HepG2 (cell line): ENCODE measurements at regions not wholly inside any gene's neighbourhood (a gene's known extent, or its start where the extent isn't known, plus 50 kb on each side); places are given as distances from the start of the nearest gene placed in this dataset.

ENCODE experiments used
- ATAC-seq: fragments of 200-7000 bp; cut with Tn5 transposase; 3 replicates; pipeline ENCODE4 v1.9.1; 2020; ENCODE audit warnings: mild to moderate bottlenecking, moderate library complexity
- BruUV-seq: library from RNA; stranded (reverse); fragments of 400-500 nt; replicated peaks from 2 replicates; lab custom pipeline; 2021; lab: Mats Ljungman, UMichigan
- CTCF ChIA-PET: fragments of 300-600 bp; formaldehyde crosslinking; extraction: SDS; loops from one replicate; lab custom pipeline; 2021; ENCODE audit warnings: low total read pairs, inconsistent platforms, low intra/inter-chr PET ratio; lab: Yijun Ruan, JAX
- POLR2A ChIA-PET: fragments of 350-600 bp; sonication (Branson Sonifier 250); formaldehyde crosslinking; loops from one replicate; lab custom pipeline; 2020; ENCODE audit warnings: antibody characterized with exemption, inconsistent platforms; lab: Yijun Ruan, JAX
- DNase-seq: peaks from one replicate; pipeline ENCODE4 v3.0.0-alpha.2; 2015; ENCODE audit warnings: low spot score
- FAIRE-seq: peaks from 3 replicates; lab custom pipeline; 2011; peaks lifted over from hg19 to GRCh38; lab: Jason Lieb, UNC
- H2AFZ ChIP-seq: one replicate; pipeline ENCODE4 v1.6.1; 2011; ENCODE audit warnings: low read length, inconsistent platforms
- H3K27ac ChIP-seq: fragments of 300-600 bp; 3 replicates; pipeline ENCODE4 v1.8.0; 2011; ENCODE audit warnings: mixed run types, mild to moderate bottlenecking, mixed read lengths, low read length, inconsistent platforms; ENCODE audit not compliant: insufficient read depth; ENCODE audit errors: extremely low read length
- H3K27me3 ChIP-seq, 2 experiments: fragments of 200-600 bp in 1 of 2; 2 replicates in 1 of 2; 3 replicates in 1 of 2; pipeline versions ENCODE4 v1.6.0 to v1.8.0; 2011; ENCODE audit warnings: low read length in 2 of 2, mild to moderate bottlenecking in 2 of 2, moderate library complexity in 2 of 2, inconsistent platforms in 1 of 2; ENCODE audit not compliant: insufficient read depth in 2 of 2, control insufficient read depth in 1 of 2
- H3K36me3 ChIP-seq, 2 experiments: fragments of 200-600 bp in 1 of 2; replicated peaks in 1 of 2; 2 replicates in 1 of 2; 3 replicates in 1 of 2; pipeline versions ENCODE4 v1.5.1 to v1.8.0; 2011; ENCODE audit warnings: low read length in 2 of 2, inconsistent platforms in 1 of 2; ENCODE audit not compliant: insufficient read depth in 2 of 2, control insufficient read depth in 1 of 2
- H3K4me1 ChIP-seq: 2 replicates; pipeline ENCODE4 v1.5.1; 2012; ENCODE audit warnings: low read length, inconsistent platforms; ENCODE audit not compliant: insufficient read depth
- H3K4me2 ChIP-seq: 2 replicates; pipeline ENCODE4 v1.6.0; 2011; ENCODE audit warnings: low read depth, low read length, inconsistent platforms
- H3K4me3 ChIP-seq, 3 experiments: fragments of 200-600 bp in 1 of 3; sonication (generic), shearing (Covaris generic) in 1 of 3; replicated peaks in 1 of 3; 2 replicates each; pipeline ENCODE4 v1.5.1; 2011 to 2016; ENCODE audit warnings: low read length in 3 of 3, inconsistent platforms in 2 of 3, low read depth in 2 of 3, mild to moderate bottlenecking in 2 of 3, control low read depth in 1 of 3, mixed read lengths in 1 of 3; ENCODE audit not compliant: insufficient read depth in 1 of 3
- H3K79me2 ChIP-seq: one replicate; pipeline ENCODE4 v1.6.1; 2011; ENCODE audit warnings: low read length, inconsistent platforms; ENCODE audit not compliant: insufficient read depth
- H3K9ac ChIP-seq: 2 replicates; pipeline ENCODE4 v1.6.0; 2011; ENCODE audit warnings: mild to moderate bottlenecking, low read depth, low read length, inconsistent platforms; ENCODE audit not compliant: insufficient read depth
- H3K9me3 ChIP-seq: 2 replicates; pipeline ENCODE4 v1.5.1; 2012; ENCODE audit warnings: mild to moderate bottlenecking, low read length
- H4K20me1 ChIP-seq: 2 replicates; pipeline ENCODE4 v1.6.0; 2011; ENCODE audit warnings: inconsistent platforms, mild to moderate bottlenecking, low read length, moderate library complexity; ENCODE audit not compliant: insufficient read depth
- CEBPB ChIP-seq: IDR thresholded peaks from 2 replicates; pipeline ENCODE4 v1.6.1; 2011; ENCODE audit warnings: low read depth, low read length, improper control_type of control experiment, borderline replicate concordance
- CREM ChIP-seq, 2 experiments: sonication (generic) in 1 of 2; formaldehyde crosslinking in 1 of 2; IDR thresholded peaks; 2 replicates each; pipeline versions ENCODE4 v1.4.0 to v1.6.1; 2016 to 2020; ENCODE audit warnings: antibody characterized with exemption in 1 of 2, mild to moderate bottlenecking in 1 of 2, missing genetic modification reagents in 1 of 2
- HNRNPLL ChIP-seq: fragments of 200-400 bp; formaldehyde crosslinking; IDR thresholded peaks from 2 replicates; pipeline ENCODE4 v1.6.1; 2017; ENCODE audit warnings: mild to moderate bottlenecking, low read depth, low read length; ENCODE audit not compliant: poor library complexity, severe bottlenecking
- MEIS2 ChIP-seq: sonication (generic); formaldehyde crosslinking; IDR thresholded peaks from 2 replicates; pipeline ENCODE4 v1.9.0; 2021; ENCODE audit warnings: mild to moderate bottlenecking, missing genetic modification reagents
- PAXIP1 ChIP-seq: sonication (generic); formaldehyde crosslinking; conservative IDR thresholded peaks from 2 replicates; pipeline ENCODE4 v1.4.0; 2020; ENCODE audit warnings: mild to moderate bottlenecking, missing genetic modification reagents, moderate library complexity
- RBFOX2 ChIP-seq: fragments of 200-400 bp; formaldehyde crosslinking; IDR thresholded peaks from 2 replicates; pipeline ENCODE4 v1.6.1; 2017; ENCODE audit warnings: low read depth, mild to moderate bottlenecking, low read length
- SNRNP70 ChIP-seq: fragments of 200-400 bp; formaldehyde crosslinking; IDR thresholded peaks from 2 replicates; pipeline ENCODE4 v1.6.1; 2017; ENCODE audit warnings: mild to moderate bottlenecking, low read depth, low read length, moderate library complexity
- SPEN ChIP-seq: sonication (generic); formaldehyde crosslinking; IDR thresholded peaks from 2 replicates; pipeline ENCODE4 v1.5.1; 2020; ENCODE audit warnings: low read depth, mild to moderate bottlenecking, missing genetic modification reagents
- ZNF335 ChIP-seq: sonication (generic); formaldehyde crosslinking; IDR thresholded peaks from 2 replicates; pipeline ENCODE4 v1.4.0; 2020; ENCODE audit warnings: missing genetic modification reagents
- ZNF558 ChIP-seq: sonication (generic); formaldehyde crosslinking; IDR thresholded peaks from 2 replicates; pipeline ENCODE4 v1.9.0; 2022; ENCODE audit warnings: mild to moderate bottlenecking, missing genetic modification reagents, borderline replicate concordance
- ZNF569 ChIP-seq: sonication (generic); formaldehyde crosslinking; IDR thresholded peaks from 2 replicates; pipeline ENCODE4 v1.5.0; 2020; ENCODE audit warnings: mild to moderate bottlenecking, missing genetic modification reagents, moderate library complexity, borderline replicate concordance
- WGBS: methylation state at CpG from one replicate; pipeline ENCODE4 v1.1.6; 2017; ENCODE audit warnings: low lambda C conversion rate; 5-methylcytosine and 5-hydroxymethylcytosine counted together
- in situ Hi-C: cut with HindIII; loops from 2 replicates; pipeline ENCODE4 v1.10.0; 2017; ENCODE audit warnings: low pct_unique_long_range_greater_than_20kb; ENCODE audit not compliant: extremely low pct_ligation_motif_present
- intact Hi-C: fragments of 100-400 bp; cut with micrococcal nuclease; formaldehyde crosslinking; loops from one replicate; pipeline ENCODE4 v1.10.0; 2022; ENCODE audit not compliant: unreplicated experiment
- TF ChIP-seq, protein P1 (sequence below): sonication (generic); formaldehyde crosslinking; IDR thresholded peaks from 2 replicates; pipeline ENCODE4 v1.9.0; 2021; ENCODE audit warnings: missing genetic modification reagents, borderline replicate concordance
- TF ChIP-seq, protein P2 (sequence below): sonication (generic); formaldehyde crosslinking; IDR thresholded peaks from 2 replicates; pipeline ENCODE4 v1.5.0; 2020; ENCODE audit warnings: mild to moderate bottlenecking, missing genetic modification reagents, moderate library complexity

DNA sequence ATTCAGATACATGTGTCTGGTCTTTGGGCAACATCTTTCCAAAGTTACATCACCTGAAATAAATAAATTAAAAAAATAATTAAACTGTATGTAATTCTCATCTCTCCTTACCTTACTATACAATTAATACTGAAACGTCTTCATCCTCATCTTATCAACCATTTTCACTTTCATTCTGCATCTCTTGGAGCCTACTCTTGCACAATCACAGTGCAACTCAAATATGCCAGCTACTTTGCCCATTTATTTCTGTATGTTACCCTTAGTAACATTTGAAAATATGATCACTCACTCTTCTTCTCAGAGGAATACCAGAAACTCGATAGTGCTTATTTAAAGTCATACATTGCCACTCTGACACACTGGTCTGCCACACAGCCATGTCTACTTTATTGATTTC is 1357.1 kb upstream of the CADM2 start:
- DNase-seq = no peak
- no peak for FAIRE-seq
- CTCF ChIA-PET = no interaction called here

DNA sequence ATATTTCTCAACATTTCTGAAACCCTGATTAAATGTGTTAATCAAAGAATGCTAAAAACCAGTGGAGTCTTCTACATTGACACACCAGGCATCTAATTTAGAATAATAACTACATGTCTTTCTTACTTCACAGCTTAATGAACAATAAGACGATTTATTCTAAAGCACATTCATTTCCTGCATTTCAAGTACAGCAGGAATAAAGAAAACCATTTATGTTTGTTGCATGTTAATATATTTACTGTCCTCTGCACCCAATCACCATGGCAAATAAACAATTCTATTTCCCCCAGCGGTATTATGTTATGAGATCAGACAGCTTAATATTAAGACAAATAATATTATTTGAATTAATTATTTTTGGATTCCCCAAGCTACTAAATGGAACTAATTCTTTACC is 1336.3 kb upstream of the CADM2 start:
- WGBS = 0% methylated on average over 2 of the region's 2 CpGs
- H3K9me3 ChIP-seq = no peaks in the 10 kb centered on the region
- H3K27ac ChIP-seq = no peak overlapping the region
- ATAC-seq (no peak), DNase-seq (no peak), FAIRE-seq (no peak)
- no peak overlapping the region for H2AFZ ChIP-seq
- ChIA-PET CTCF (no interaction called here), POLR2A (no interaction called here)
- no peak overlapping the region for H3K4me2 ChIP-seq
- no TSS peak for BruUV-seq
- H3K79me2 ChIP-seq = no peaks in the 10 kb centered on the region
- H3K4me3 ChIP-seq = no peak overlapping the region
- no peaks in the 10 kb centered on the region for H3K4me1 ChIP-seq
- intact Hi-C loops = no loop called here
- H4K20me1 ChIP-seq = no peaks in the 10 kb centered on the region
- H3K36me3 ChIP-seq = no peaks in the 10 kb centered on the region
- H3K27me3 ChIP-seq = no peaks in the 10 kb centered on the region; a peak in 1 of 5 replicates
- H3K9ac ChIP-seq = no peak overlapping the region
- in situ Hi-C loops = no loop called here
- TF ChIP-seq CREM (IDR thresholded peaks at IDR 0.05) (no peak), CREM (CRISPR knock-in tag; IDR thresholded peaks at IDR 0.05) (no peak), HNRNPLL (no peak), MEIS2 (CRISPR knock-in tag) (no peak), ZNF335 (CRISPR knock-in tag) (no peak), PAXIP1 (no peak), ZNF558 (CRISPR knock-in tag) (no peak), ZNF569 (CRISPR knock-in tag) (no peak)
- TF ChIP-seq, protein P1, sequence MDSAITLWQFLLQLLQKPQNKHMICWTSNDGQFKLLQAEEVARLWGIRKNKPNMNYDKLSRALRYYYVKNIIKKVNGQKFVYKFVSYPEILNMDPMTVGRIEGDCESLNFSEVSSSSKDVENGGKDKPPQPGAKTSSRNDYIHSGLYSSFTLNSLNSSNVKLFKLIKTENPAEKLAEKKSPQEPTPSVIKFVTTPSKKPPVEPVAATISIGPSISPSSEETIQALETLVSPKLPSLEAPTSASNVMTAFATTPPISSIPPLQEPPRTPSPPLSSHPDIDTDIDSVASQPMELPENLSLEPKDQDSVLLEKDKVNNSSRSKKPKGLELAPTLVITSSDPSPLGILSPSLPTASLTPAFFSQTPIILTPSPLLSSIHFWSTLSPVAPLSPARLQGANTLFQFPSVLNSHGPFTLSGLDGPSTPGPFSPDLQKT = no peak

More for the DNA sequence above, 1357.1 kb upstream of the CADM2 start:
- ATAC-seq = no peak
- Histone ChIP-seq H3K4me2 (no peak overlapping the region), H3K27ac (no peak overlapping the region), H3K79me2 (no peaks in the 10 kb centered on the region), H4K20me1 (no peaks in the 10 kb centered on the region), H2AFZ (no peak overlapping the region), H3K9ac (no peak overlapping the region), H3K4me1 (no peaks in the 10 kb centered on the region), H3K27me3 (no peaks in the 10 kb centered on the region), H3K9me3 (no peaks in the 10 kb centered on the region)
- POLR2A ChIA-PET = no interaction called here
- intact Hi-C loops = no loop called here
- peak; percentile 56; the same call in 1 of the 2 replicates for TF ChIP-seq CEBPB
- TF ChIP-seq, protein P2, sequence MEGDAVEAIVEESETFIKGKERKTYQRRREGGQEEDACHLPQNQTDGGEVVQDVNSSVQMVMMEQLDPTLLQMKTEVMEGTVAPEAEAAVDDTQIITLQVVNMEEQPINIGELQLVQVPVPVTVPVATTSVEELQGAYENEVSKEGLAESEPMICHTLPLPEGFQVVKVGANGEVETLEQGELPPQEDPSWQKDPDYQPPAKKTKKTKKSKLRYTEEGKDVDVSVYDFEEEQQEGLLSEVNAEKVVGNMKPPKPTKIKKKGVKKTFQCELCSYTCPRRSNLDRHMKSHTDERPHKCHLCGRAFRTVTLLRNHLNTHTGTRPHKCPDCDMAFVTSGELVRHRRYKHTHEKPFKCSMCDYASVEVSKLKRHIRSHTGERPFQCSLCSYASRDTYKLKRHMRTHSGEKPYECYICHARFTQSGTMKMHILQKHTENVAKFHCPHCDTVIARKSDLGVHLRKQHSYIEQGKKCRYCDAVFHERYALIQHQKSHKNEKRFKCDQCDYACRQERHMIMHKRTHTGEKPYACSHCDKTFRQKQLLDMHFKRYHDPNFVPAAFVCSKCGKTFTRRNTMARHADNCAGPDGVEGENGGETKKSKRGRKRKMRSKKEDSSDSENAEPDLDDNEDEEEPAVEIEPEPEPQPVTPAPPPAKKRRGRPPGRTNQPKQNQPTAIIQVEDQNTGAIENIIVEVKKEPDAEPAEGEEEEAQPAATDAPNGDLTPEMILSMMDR (CRISPR knock-in tag) = no peak
- TF ChIP-seq SNRNP70 = no peak
- TF ChIP-seq RBFOX2 = no peak
- no peak for TF ChIP-seq SPEN (CRISPR knock-in tag)
- TF ChIP-seq, all 625 proteins: peak for 1
- no peaks in the 10 kb centered on the region for H3K36me3 ChIP-seq
- WGBS = 3% methylated on average over 2 of the region's 2 CpGs
- H3K4me3 ChIP-seq = no peak overlapping the region
- BruUV-seq = no TSS peak
- in situ Hi-C loops = no loop called here
